IPS-18a (cell line): ENCODE measurements at regions not wholly inside any gene's neighbourhood (a gene's known extent, or its start where the extent isn't known, plus 50 kb on each side); places are given as distances from the start of the nearest gene placed in this dataset.

Source experiments
- H3K27ac ChIP-seq: one replicate; pipeline ENCODE4 v1.5.1; 2013; ENCODE audit warnings: low read length
- H3K27me3 ChIP-seq: one replicate; pipeline ENCODE4 v1.6.1; 2013; ENCODE audit warnings: mild to moderate bottlenecking, low read length; ENCODE audit not compliant: control insufficient read depth, insufficient read depth
- H3K36me3 ChIP-seq: one replicate; pipeline ENCODE4 v1.6.1; 2013; ENCODE audit warnings: low read depth, low read length; ENCODE audit not compliant: control insufficient read depth
- H3K4me1 ChIP-seq: one replicate; pipeline ENCODE4 v1.6.1; 2013; ENCODE audit warnings: low read depth, low read length; ENCODE audit not compliant: control insufficient read depth
- H3K4me3 ChIP-seq: one replicate; pipeline ENCODE4 v1.5.1; 2013; ENCODE audit warnings: low read length
- H3K9ac ChIP-seq: one replicate; pipeline ENCODE4 v1.6.1; 2013; ENCODE audit warnings: mild to moderate bottlenecking, low read length, moderate library complexity
- H3K9me3 ChIP-seq: one replicate; pipeline ENCODE4 v1.6.1; 2013; ENCODE audit warnings: low read depth, low read length; ENCODE audit not compliant: control insufficient read depth

- Histone ChIP-seq H3K4me3 (no peak overlapping the region), H3K36me3 (no peaks in the 10 kb centered on the region), H3K9ac (no peak overlapping the region), H3K27me3 (no peaks in the 10 kb centered on the region), H3K9me3 (peaks cover 6% of the 10 kb centered on the region), H3K4me1 (no peaks in the 10 kb centered on the region), H3K27ac (no peak overlapping the region)
Observed at GRCh38 chrX:148365233-148365632, 135.2 kb upstream of the AFF2 start.

GRCh38 chrX:148371291-148371690 is 129.1 kb upstream of the AFF2 start:
- H3K9me3 ChIP-seq: peaks cover 22% of the 10 kb centered on the region
- H3K4me3 ChIP-seq: no peak overlapping the region
- no peaks in the 10 kb centered on the region for H3K27me3 ChIP-seq
- H3K9ac ChIP-seq: no peak overlapping the region
- H3K27ac ChIP-seq: no peak overlapping the region
- no peaks in the 10 kb centered on the region for H3K36me3 ChIP-seq
- H3K4me1 ChIP-seq: no peaks in the 10 kb centered on the region

DNA sequence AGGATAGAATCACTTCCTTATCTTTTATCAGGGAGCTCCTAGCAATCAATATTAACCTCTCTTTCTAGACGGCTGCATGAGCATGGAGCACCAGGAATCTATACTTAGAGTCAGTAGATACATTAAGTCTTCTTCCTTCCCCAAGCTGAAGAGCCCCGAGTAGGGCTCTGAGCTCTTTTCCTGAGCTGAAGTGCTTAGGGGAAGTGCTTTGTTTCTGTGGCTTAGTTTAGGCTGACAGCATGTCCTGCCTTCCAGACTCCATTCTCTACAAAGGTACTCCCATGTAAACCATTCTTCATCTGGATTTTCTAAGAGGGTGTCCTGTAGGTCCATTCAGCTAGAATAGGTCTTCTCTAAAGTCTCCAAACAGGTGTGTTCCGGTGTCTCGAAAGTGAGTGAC is 127.5 kb upstream of the AFF2 start:
- Histone ChIP-seq H3K27ac (no peak overlapping the region), H3K4me3 (no peak overlapping the region), H3K9ac (no peak overlapping the region), H3K4me1 (no peaks in the 10 kb centered on the region), H3K27me3 (no peaks in the 10 kb centered on the region), H3K9me3 (peaks cover 20% of the 10 kb centered on the region), H3K36me3 (no peaks in the 10 kb centered on the region)

DNA sequence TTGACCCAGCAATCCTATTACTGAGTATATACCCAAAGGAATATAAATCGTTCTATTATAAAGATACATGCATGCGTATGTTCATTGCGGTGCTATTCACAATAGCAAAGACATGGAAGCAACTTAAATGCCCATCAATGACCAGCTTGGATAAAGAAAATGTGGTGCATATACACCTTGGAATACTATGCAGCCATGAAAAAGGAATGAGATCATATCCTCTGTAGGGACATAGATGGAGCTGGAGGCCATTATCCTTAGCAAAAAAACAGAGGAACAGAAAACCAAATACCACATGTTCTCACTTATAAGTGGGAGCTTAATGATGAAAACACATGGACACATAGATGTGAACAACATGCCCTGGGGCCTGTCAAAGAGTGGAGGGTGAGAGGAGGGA is 124.1 kb upstream of the AFF2 start:
- peaks cover 3% of the 10 kb centered on the region for H3K4me1 ChIP-seq
- H3K27ac ChIP-seq: no peak overlapping the region
- H3K9ac ChIP-seq: no peak overlapping the region
- peaks cover 23% of the 10 kb centered on the region for H3K9me3 ChIP-seq
- H3K36me3 ChIP-seq: no peaks in the 10 kb centered on the region
- H3K27me3 ChIP-seq: no peaks in the 10 kb centered on the region
- H3K4me3 ChIP-seq: no peak overlapping the region

DNA sequence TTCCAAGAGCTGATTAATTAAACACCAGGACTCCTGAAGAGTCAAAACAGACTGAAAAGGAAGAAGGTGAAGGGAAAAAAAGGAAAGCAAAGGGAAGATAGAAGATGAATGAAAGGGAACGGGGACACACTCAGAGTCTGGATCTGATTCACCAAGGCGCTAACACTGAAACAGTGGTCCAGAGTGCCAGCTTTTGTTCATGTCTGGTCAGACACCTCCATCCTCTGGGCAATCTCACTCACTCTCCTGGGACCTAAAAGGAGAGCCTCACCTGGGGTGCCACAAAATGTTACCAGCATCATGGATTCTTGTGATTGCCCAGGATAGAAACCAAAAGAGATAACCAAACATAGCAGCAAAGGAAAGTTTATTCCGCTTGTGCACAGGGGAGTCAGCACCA is 120.3 kb upstream of the AFF2 start:
- Histone ChIP-seq H3K27me3 (no peaks in the 10 kb centered on the region), H3K9ac (no peak overlapping the region)

GRCh38 chrX:148380650-148381561 is 119.5 kb upstream of the AFF2 start:
- no peaks in the 10 kb centered on the region for H3K27me3 ChIP-seq
- peaks cover 6% of the 10 kb centered on the region for H3K4me1 ChIP-seq
- no peaks in the 10 kb centered on the region for H3K36me3 ChIP-seq
- H3K9me3 ChIP-seq: peaks cover 13% of the 10 kb centered on the region
- no peak overlapping the region for H3K9ac ChIP-seq
- H3K4me3 ChIP-seq: no peak overlapping the region
- H3K27ac ChIP-seq: no peak overlapping the region

More for the DNA sequence above, 120.3 kb upstream of the AFF2 start:
- Histone ChIP-seq H3K27ac (no peak overlapping the region), H3K9me3 (peaks cover 20% of the 10 kb centered on the region), H3K4me3 (no peak overlapping the region), H3K36me3 (no peaks in the 10 kb centered on the region), H3K4me1 (peaks cover 6% of the 10 kb centered on the region)

DNA sequence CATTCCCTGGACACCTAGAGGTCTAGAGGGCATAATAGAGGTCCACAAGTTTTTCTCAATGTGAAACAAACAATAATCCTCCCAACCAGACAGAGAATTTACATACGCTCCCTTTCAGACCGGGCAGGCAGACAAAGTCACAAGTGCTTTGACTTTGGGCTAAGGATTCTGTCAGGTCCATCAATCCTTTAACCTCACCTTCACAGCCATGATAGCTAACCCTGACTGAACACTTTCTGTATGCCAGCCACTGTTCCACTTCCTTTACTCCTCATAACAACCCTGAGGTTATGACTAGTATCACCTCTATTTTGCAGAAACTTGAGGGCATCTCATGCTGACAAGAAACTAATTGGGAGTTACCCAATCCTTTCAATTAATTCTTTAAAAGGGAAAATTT is 118.8 kb upstream of the AFF2 start:
- H3K4me1 ChIP-seq: peaks cover 6% of the 10 kb centered on the region
- H3K27me3 ChIP-seq: no peaks in the 10 kb centered on the region
- peaks cover 7% of the 10 kb centered on the region for H3K9me3 ChIP-seq
- no peak overlapping the region for H3K4me3 ChIP-seq
- no peak overlapping the region for H3K27ac ChIP-seq
- H3K9ac ChIP-seq: no peak overlapping the region
- no peaks in the 10 kb centered on the region for H3K36me3 ChIP-seq

DNA sequence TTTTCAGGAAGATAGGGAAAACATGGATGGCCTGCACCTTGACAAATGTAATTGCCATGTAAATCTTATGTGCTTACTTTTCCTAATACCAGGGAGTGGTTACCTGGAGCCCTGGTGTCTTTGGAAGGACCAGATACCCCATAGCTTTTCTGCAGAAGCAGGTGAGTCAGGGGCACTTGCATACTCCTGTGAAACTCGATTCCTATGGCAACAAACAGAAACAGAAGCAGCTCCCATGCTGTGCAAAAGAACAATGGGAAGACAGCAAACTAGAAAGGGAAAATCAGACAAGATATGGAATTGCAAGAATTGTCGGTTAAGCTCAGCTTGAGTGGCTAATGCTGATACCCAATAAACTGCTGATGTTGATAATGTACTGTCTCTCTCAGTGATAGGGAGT is 117.4 kb upstream of the AFF2 start:
- Histone ChIP-seq H3K9me3 (peaks cover 7% of the 10 kb centered on the region), H3K36me3 (no peaks in the 10 kb centered on the region), H3K4me1 (peaks cover 6% of the 10 kb centered on the region), H3K4me3 (no peak overlapping the region), H3K27me3 (no peaks in the 10 kb centered on the region), H3K9ac (no peak overlapping the region), H3K27ac (no peak overlapping the region)

- Histone ChIP-seq H3K27me3 (no peaks in the 10 kb centered on the region), H3K9ac (no peak overlapping the region), H3K4me3 (no peak overlapping the region), H3K9me3 (peaks cover 4% of the 10 kb centered on the region), H3K4me1 (peaks cover 6% of the 10 kb centered on the region), H3K36me3 (no peaks in the 10 kb centered on the region), H3K27ac (no peak overlapping the region)
Observed at GRCh38 chrX:148385471-148385870, 114.9 kb upstream of the AFF2 start.

- Histone ChIP-seq H3K4me1 (no peaks in the 10 kb centered on the region), H3K27ac (no peak overlapping the region), H3K4me3 (no peak overlapping the region), H3K9me3 (no peaks in the 10 kb centered on the region), H3K27me3 (no peaks in the 10 kb centered on the region), H3K9ac (no peak overlapping the region), H3K36me3 (no peaks in the 10 kb centered on the region)
Observed at GRCh38 chrX:148389629-148390028, 110.8 kb upstream of the AFF2 start.

GRCh38 chrX:148412006-148412405 is 88.4 kb upstream of the AFF2 start:
- no peaks in the 10 kb centered on the region for H3K36me3 ChIP-seq
- H3K9me3 ChIP-seq: peaks cover 19% of the 10 kb centered on the region
- no peak overlapping the region for H3K4me3 ChIP-seq
- H3K27me3 ChIP-seq: no peaks in the 10 kb centered on the region
- no peaks in the 10 kb centered on the region for H3K4me1 ChIP-seq
- H3K9ac ChIP-seq: no peak overlapping the region
- H3K27ac ChIP-seq: no peak overlapping the region

GRCh38 chrX:148416142-148416541 is 84.3 kb upstream of the AFF2 start:
- no peaks in the 10 kb centered on the region for H3K36me3 ChIP-seq
- no peaks in the 10 kb centered on the region for H3K27me3 ChIP-seq
- no peak overlapping the region for H3K9ac ChIP-seq
- peaks cover 31% of the 10 kb centered on the region for H3K9me3 ChIP-seq
- H3K27ac ChIP-seq: no peak overlapping the region
- H3K4me3 ChIP-seq: no peak overlapping the region
- H3K4me1 ChIP-seq: no peaks in the 10 kb centered on the region
